Lower lobe of right lung (tissue), 2 donors: ENCODE measurements at regions not wholly inside any gene's neighbourhood (a gene's known extent, or its start where the extent isn't known, plus 50 kb on each side); places are given as distances from the start of the nearest gene placed in this dataset.

Experiments
- ATAC-seq, 2 donors: fragments of 200-7000 bp; cut with Tn5 transposase; one replicate each; pipeline ENCODE4 v1.9.1; 2020 to 2022; ENCODE audit warnings: mild to moderate bottlenecking in 2 of 2, moderate library complexity in 2 of 2
- DNase-seq: peaks from one replicate; pipeline ENCODE4 v3.0.0-alpha.2; 2020
- H3K27ac ChIP-seq: fragments of 200-600 bp; one replicate; pipeline ENCODE4 v1.8.0; 2022
- H3K27me3 ChIP-seq: fragments of 200-600 bp; one replicate; pipeline ENCODE4 v1.8.0; 2022; ENCODE audit warnings: low read depth
- H3K36me3 ChIP-seq: fragments of 200-600 bp; one replicate; pipeline ENCODE4 v1.8.0; 2022; ENCODE audit warnings: mild to moderate bottlenecking
- H3K4me1 ChIP-seq: fragments of 200-600 bp; one replicate; pipeline ENCODE4 v1.8.0; 2022
- H3K4me3 ChIP-seq: fragments of 200-600 bp; one replicate; pipeline ENCODE4 v1.8.0; 2022; ENCODE audit warnings: mild to moderate bottlenecking
- H3K9me3 ChIP-seq: fragments of 200-600 bp; one replicate; pipeline ENCODE4 v1.8.0; 2022
- intact Hi-C: fragments of 100-400 bp; cut with DNase I; formaldehyde crosslinking; loops from one replicate; pipeline ENCODE4 v1.11.0; 2022
- TF ChIP-seq, protein P1 (sequence below): fragments of 200-600 bp; IDR thresholded peaks from one replicate; pipeline ENCODE4 v1.8.0; 2022; ENCODE audit warnings: antibody characterized with exemption, mild to moderate bottlenecking
- donor health status: DM: no; HTN: yes; CAD: no; lungs with severe emphysema.

DNA sequence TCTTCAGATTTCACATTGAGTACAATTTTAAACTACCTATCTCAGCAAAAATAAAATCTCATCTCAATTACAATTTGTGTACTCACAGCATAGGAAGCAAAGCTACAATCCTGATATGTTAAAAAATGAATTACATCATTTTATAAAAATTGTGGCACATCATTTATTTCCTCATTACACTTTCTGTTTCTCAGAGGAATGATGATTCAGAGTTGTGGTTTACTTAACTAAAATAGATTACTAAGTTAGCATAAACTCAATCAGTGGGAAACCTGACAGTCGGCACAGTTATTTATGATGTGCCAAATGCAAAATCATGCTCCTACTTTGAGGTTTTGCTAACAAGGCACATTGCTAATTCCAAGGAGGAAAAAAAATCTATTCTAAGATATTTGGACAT, 325.0 kb downstream of the FBXO8 start:
- Histone ChIP-seq H3K36me3 (no peaks in the 10 kb centered on the region), H3K4me1 (no peaks in the 10 kb centered on the region), H3K4me3 (no peak overlapping the region), H3K27me3 (no peaks in the 10 kb centered on the region), H3K9me3 (no peaks in the 10 kb centered on the region), H3K27ac (no peak overlapping the region)
- DNase-seq, result no peak
- TF ChIP-seq, protein P1, sequence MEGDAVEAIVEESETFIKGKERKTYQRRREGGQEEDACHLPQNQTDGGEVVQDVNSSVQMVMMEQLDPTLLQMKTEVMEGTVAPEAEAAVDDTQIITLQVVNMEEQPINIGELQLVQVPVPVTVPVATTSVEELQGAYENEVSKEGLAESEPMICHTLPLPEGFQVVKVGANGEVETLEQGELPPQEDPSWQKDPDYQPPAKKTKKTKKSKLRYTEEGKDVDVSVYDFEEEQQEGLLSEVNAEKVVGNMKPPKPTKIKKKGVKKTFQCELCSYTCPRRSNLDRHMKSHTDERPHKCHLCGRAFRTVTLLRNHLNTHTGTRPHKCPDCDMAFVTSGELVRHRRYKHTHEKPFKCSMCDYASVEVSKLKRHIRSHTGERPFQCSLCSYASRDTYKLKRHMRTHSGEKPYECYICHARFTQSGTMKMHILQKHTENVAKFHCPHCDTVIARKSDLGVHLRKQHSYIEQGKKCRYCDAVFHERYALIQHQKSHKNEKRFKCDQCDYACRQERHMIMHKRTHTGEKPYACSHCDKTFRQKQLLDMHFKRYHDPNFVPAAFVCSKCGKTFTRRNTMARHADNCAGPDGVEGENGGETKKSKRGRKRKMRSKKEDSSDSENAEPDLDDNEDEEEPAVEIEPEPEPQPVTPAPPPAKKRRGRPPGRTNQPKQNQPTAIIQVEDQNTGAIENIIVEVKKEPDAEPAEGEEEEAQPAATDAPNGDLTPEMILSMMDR, result no peak
- intact Hi-C loops, result no loop called here
- ATAC-seq, result no peak

DNA sequence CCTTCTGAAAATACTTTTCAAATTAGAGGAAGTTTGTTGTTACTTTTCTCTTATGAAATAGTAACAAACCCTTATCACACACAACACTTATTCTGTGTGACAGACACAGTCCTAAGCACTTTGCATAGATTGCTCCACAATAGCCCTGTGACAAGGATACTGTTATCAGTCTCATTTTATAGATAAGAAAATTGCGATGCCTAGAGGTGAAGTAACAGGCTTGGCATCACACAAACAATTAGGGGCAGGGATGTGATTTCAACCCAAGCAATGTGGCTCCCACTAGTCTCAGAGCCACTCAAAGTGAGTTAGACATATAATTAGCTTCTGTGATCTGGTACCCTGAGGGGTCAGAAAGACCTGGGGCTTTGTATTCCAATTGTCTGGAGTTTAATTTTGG, 339.9 kb downstream of the FBXO8 start:
- no peaks in the 10 kb centered on the region for H3K4me1 ChIP-seq
- intact Hi-C loops, result no loop called here
- H3K27me3 ChIP-seq, result no peaks in the 10 kb centered on the region
- ATAC-seq (no peak), DNase-seq (no peak)
- no peak overlapping the region for H3K4me3 ChIP-seq
- TF ChIP-seq, protein P1, result no peak
- no peaks in the 10 kb centered on the region for H3K9me3 ChIP-seq
- no peak overlapping the region for H3K27ac ChIP-seq
- no peaks in the 10 kb centered on the region for H3K36me3 ChIP-seq

DNA sequence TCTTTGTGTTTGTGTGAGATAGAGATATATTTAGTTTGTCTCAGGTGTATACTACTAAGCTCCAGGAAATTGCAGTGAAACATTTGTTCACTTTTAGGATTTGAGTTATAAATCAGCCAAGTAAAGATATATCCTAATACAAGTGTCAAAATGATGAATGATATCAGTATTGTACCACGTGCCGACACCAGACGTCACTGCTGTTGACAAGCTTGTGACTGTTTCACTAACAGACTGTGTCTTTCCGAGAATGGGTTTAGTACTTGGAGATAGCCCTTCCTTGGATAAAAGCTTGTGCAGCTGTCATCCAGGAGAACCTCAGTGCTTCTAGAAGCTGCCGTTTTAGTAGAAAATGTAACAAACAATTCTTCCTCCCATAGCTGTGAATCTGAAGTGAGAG, 343.3 kb downstream of the FBXO8 start:
- no peaks in the 10 kb centered on the region for H3K36me3 ChIP-seq
- H3K27me3 ChIP-seq, result no peaks in the 10 kb centered on the region
- no peak overlapping the region for H3K4me3 ChIP-seq
- no peaks in the 10 kb centered on the region for H3K4me1 ChIP-seq
- ATAC-seq (no peak), DNase-seq (no peak)
- H3K9me3 ChIP-seq, result no peaks in the 10 kb centered on the region
- TF ChIP-seq, protein P1, result no peak
- H3K27ac ChIP-seq, result no peak overlapping the region
- intact Hi-C loops, result no loop called here

DNA sequence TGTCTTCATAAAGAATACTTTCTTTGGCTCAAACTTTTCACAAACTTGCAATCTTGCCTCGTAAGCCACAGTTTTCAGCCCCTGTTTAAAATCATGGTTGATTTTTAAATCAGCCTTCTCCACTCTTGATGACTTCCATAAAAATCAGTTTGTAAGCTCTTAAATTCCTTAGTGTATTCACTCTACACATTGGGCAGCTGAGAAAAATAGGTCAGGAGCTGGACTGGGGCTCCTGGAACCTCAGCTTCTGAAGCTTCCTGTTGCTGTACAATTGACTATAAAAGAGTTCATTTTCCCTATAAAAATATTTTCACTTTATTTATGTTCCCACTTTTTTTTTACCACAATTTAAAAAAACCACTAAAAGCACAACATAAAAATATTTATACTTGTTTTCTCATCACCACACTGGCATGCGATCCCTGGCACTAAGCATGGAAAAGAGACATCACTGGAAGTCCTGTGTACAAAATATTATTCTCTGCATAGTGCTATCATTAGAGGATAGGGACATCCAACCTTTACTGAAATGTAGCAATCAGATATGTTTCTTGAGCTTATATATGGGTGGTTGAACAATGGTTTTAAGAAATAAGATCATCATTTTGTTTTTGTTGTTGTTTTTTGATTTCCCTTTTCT, 345.7 kb downstream of the FBXO8 start:
- Histone ChIP-seq H3K9me3 (no peaks in the 10 kb centered on the region), H3K4me1 (no peaks in the 10 kb centered on the region), H3K4me3 (no peak overlapping the region), H3K27me3 (no peaks in the 10 kb centered on the region), H3K27ac (no peak overlapping the region), H3K36me3 (no peaks in the 10 kb centered on the region)
- TF ChIP-seq, protein P1, result no peak
- ATAC-seq, result no peak
- DNase-seq, result no peak
- intact Hi-C loops, result no loop called here

DNA sequence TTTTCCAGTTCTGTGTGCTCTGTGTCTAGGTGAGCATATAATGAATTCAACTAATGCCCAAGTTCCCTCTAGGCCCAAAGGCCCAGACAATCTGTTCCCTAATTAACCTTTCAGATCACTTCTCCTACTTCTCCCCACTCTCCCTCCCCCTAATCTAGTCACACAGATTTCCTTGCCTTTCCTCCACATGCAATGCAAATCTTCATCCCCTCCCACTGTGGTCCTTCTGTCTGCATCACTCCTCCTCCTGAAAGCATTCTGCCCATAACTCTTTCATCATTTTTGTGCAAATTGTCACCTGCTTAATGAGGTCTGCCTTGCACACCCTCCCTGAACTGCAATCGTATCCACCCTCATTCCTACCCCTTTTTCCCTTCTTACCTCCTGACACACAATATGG, 346.6 kb downstream of the FBXO8 start:
- H3K4me3 ChIP-seq, result no peak overlapping the region
- DNase-seq, result no peak
- TF ChIP-seq, protein P1, result no peak
- no peaks in the 10 kb centered on the region for H3K9me3 ChIP-seq
- H3K27me3 ChIP-seq, result no peaks in the 10 kb centered on the region
- no peaks in the 10 kb centered on the region for H3K4me1 ChIP-seq
- no peak for ATAC-seq
- intact Hi-C loops, result no loop called here
- no peaks in the 10 kb centered on the region for H3K36me3 ChIP-seq
- H3K27ac ChIP-seq, result no peak overlapping the region
